Adrenal gland (tissue), 9 donors: ENCODE measurements at regions not wholly inside any gene's neighbourhood (a gene's known extent, or its start where the extent isn't known, plus 50 kb on each side); places are given as distances from the start of the nearest gene placed in this dataset.

ENCODE experiments used
- DNase-seq, 7 donors: peaks; one replicate each; pipeline ENCODE4 v3.0.0-alpha.2; 2019 to 2020
- H3K27ac ChIP-seq, 5 donors: fragments of 200-600 bp; sonication (generic) in 4 of 5; 1 replicate in 3 of 5; 2 replicates in 2 of 5; pipeline versions ENCODE4 v1.5.1 to v1.8.0; 2016 to 2020; ENCODE audit warnings: mild to moderate bottlenecking in 1 of 5
- H3K27me3 ChIP-seq: fragments of 200-600 bp; 2 replicates; pipeline ENCODE4 v1.8.0; 2021
- H3K36me3 ChIP-seq, 2 donors: fragments of 200-600 bp; replicated peaks in 1 of 2; 1 replicate in 1 of 2; 2 replicates in 1 of 2; pipeline versions ENCODE4 v1.5.1 to v1.8.0; 2018 to 2022
- H3K4me1 ChIP-seq, 2 donors: fragments of 200-600 bp; replicated peaks in 1 of 2; 1 replicate in 1 of 2; 2 replicates in 1 of 2; pipeline versions ENCODE4 v1.5.1 to v1.8.0; 2018 to 2021
- H3K4me3 ChIP-seq, 4 donors: fragments of 200-600 bp; sonication (generic) in 3 of 4; one replicate each; pipeline ENCODE4 v1.5.1; 2016 to 2018
- H3K9me3 ChIP-seq, 3 donors: fragments of 200-600 bp; sonication (generic) in 1 of 3; replicated peaks in 1 of 3; 1 replicate in 2 of 3; 2 replicates in 1 of 3; pipeline versions ENCODE4 v1.5.1 to v1.8.0; 2016 to 2021
- CTCF ChIP-seq, 6 experiments: fragments of 450-650 bp in 4 of 6; fragments of 200-600 bp in 2 of 6; sonication (generic) in 1 of 6; IDR thresholded peaks; 1 replicate in 5 of 6; 2 replicates in 1 of 6; pipeline versions ENCODE4 v1.5.1 to v1.8.0; 2016 to 2021; ENCODE audit warnings: antibody characterized with exemption in 6 of 6, mild to moderate bottlenecking in 2 of 6, moderate library complexity in 1 of 6
- POLR2A ChIP-seq, 2 donors: fragments of 450-650 bp; IDR thresholded peaks; one replicate each; pipeline ENCODE4 v1.6.1; 2017; ENCODE audit warnings: antibody characterized with exemption in 2 of 2, mild to moderate bottlenecking in 2 of 2, moderate library complexity in 1 of 2
- WGBS, 4 donors: extraction: QIAGEN DNeasy Blood & Tissue Kit in 2 of 4; methylation state at CpG; one replicate each; pipeline versions ENCODE4 v1.1.5 to v1.1.7; 2013 to 2017; 5-methylcytosine and 5-hydroxymethylcytosine counted together
- intact Hi-C, 2 donors: fragments of 100-400 bp; cut with DNase I; formaldehyde crosslinking; loops; one replicate each; pipeline versions ENCODE4 v1.14.1 to v1.15.0; 2022 to 2023
- donor health status: healthy with polysubstance abuse.
- donor health status: Bipolar disorder and iron deficiency.
- donor health status: DM: yes; HTN: yes; CAD: no.
- donor health status: DM: no; HTN: no; CAD: no.
- donor health status: DM: no; HTN: no; CAD: no.

GRCh38 chr9:99374793-99375192, 152.7 kb downstream of the SEC61B start:
- 67 to 83% (median 79%) methylated on average over 1 of the region's 1 CpG for WGBS, 4 donors
- H3K27ac ChIP-seq: no peak overlapping the region
- DNase-seq: no peak
- H3K4me1 ChIP-seq: no peaks in the 10 kb centered on the region
- no peaks in the 10 kb centered on the region for H3K9me3 ChIP-seq
- H3K27me3 ChIP-seq: no peaks in the 10 kb centered on the region
- no peaks in the 10 kb centered on the region for H3K36me3 ChIP-seq
- H3K4me3 ChIP-seq: no peak overlapping the region
- intact Hi-C loops: no loop called here
- TF ChIP-seq POLR2A (IDR thresholded peaks at IDR 0.05) (no peak), CTCF (IDR thresholded peaks at IDR 0.05) (no peak)

GRCh38 chr9:99375481-99375880, 153.4 kb downstream of the SEC61B start:
- H3K36me3 ChIP-seq: no peaks in the 10 kb centered on the region
- no peaks in the 10 kb centered on the region for H3K9me3 ChIP-seq
- H3K27ac ChIP-seq: no peak overlapping the region
- TF ChIP-seq CTCF (IDR thresholded peaks at IDR 0.05) (no peak), POLR2A (IDR thresholded peaks at IDR 0.05) (no peak)
- no peaks in the 10 kb centered on the region for H3K4me1 ChIP-seq
- DNase-seq: no peak
- WGBS, 4 donors: 74 to 78% (median 74%) methylated on average over 3 of the region's 3 CpGs
- intact Hi-C loops: no loop called here
- no peaks in the 10 kb centered on the region for H3K27me3 ChIP-seq
- H3K4me3 ChIP-seq: no peak overlapping the region

GRCh38 chr9:99377790-99378775, 156.0 kb downstream of the SEC61B start:
- TF ChIP-seq CTCF (IDR thresholded peaks at IDR 0.05): no peak
- TF ChIP-seq POLR2A (IDR thresholded peaks at IDR 0.05): no peak
- H3K27me3 ChIP-seq: no peaks in the 10 kb centered on the region
- DNase-seq: peak in 1 of 7 donors; percentile 64
- H3K4me1 ChIP-seq: no peaks in the 10 kb centered on the region
- H3K36me3 ChIP-seq: no peaks in the 10 kb centered on the region
- intact Hi-C loops: no loop called here
- H3K27ac ChIP-seq: no peak overlapping the region
- H3K4me3 ChIP-seq: no peak overlapping the region
- WGBS, 4 donors: 61 to 71% (median 70%) methylated on average over 10 of the region's 10 CpGs
- no peaks in the 10 kb centered on the region for H3K9me3 ChIP-seq

GRCh38 chr9:99383536-99383935, 161.5 kb downstream of the SEC61B start:
- intact Hi-C loops: no loop called here

More at GRCh38 chr9:99383536-99383935, 161.5 kb downstream of the SEC61B start:
- TF ChIP-seq CTCF (IDR thresholded peaks at IDR 0.05) (no peak), POLR2A (IDR thresholded peaks at IDR 0.05) (no peak)
- Histone ChIP-seq H3K9me3 (no peaks in the 10 kb centered on the region), H3K4me1 (no peaks in the 10 kb centered on the region), H3K4me3 (no peak overlapping the region), H3K36me3 (no peaks in the 10 kb centered on the region), H3K27me3 (no peaks in the 10 kb centered on the region), H3K27ac (no peak overlapping the region)
- no peak for DNase-seq
- WGBS, 4 donors: 28 to 37% (median 33%) methylated on average over 2 of the region's 2 CpGs
